Testis (tissue), 2 donors: ENCODE measurements at regions not wholly inside any gene's neighbourhood (a gene's known extent, or its start where the extent isn't known, plus 50 kb on each side); places are given as distances from the start of the nearest gene placed in this dataset.
"Not testable (repeated sequence)": the region's sequence is repeated elsewhere in the genome, so short reads cannot be mapped to it uniquely, and the experiment has no call there.

Source experiments
- DNase-seq: peaks from one replicate; pipeline ENCODE4 v3.0.0-alpha.2; 2019
- H3K27ac ChIP-seq, 2 donors: fragments of 200-600 bp; sonication (generic); one replicate each; pipeline ENCODE4 v1.5.1; 2019
- H3K27me3 ChIP-seq: fragments of 200-600 bp; sonication (generic); one replicate; pipeline ENCODE4 v1.5.1; 2019
- H3K36me3 ChIP-seq: fragments of 200-600 bp; sonication (generic); one replicate; pipeline ENCODE4 v1.5.1; 2017; ENCODE audit warnings: low read depth; ENCODE audit errors: missing control alignments
- H3K4me1 ChIP-seq: fragments of 200-600 bp; sonication (generic); one replicate; pipeline ENCODE4 v1.5.1; 2019
- H3K4me3 ChIP-seq, 2 donors: fragments of 200-600 bp; sonication (generic); one replicate each; pipeline ENCODE4 v1.5.1; 2017 to 2019
- H3K9me3 ChIP-seq: fragments of 200-600 bp; sonication (generic); one replicate; pipeline ENCODE4 v1.5.1; 2017
- WGBS, 2 donors: methylation state at CpG; one replicate each; pipeline ENCODE4 v1.1.5; 2018; 5-methylcytosine and 5-hydroxymethylcytosine counted together
- intact Hi-C: fragments of 100-400 bp; cut with DNase I; formaldehyde crosslinking; loops from one replicate; pipeline ENCODE4 v1.15.1; 2023; ENCODE audit warnings: low total_unique reads
- TF ChIP-seq, protein P1 (sequence below), 3 experiments: fragments of 450-650 bp in 2 of 3; fragments of 200-600 bp in 1 of 3; sonication (generic) in 1 of 3; IDR thresholded peaks; one replicate each; pipeline ENCODE4 v1.5.1; 2016 to 2019; ENCODE audit warnings: antibody characterized with exemption in 3 of 3, mild to moderate bottlenecking in 2 of 3, moderate library complexity in 1 of 3

DNA sequence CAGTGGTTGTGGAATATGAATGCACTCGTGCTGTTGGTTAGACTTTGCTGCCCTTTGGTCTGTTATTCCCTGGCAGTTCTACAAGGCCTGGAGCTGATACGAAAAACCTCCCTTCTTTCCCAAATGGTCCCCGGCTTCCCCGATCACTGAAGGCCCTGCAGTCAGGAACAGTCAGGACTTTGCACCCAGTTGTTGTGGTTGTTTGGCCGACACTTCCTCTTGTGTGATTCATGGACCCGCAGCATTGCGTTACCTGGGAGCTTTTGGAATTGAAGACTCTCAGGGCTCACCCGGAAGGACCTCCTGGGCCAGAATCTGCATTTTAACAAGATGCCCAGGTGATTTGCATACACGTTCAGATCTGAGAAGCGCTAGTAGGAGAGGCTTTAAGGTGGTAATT lies 106.8 kb upstream of the ZNF195 start:
- H3K27me3 ChIP-seq, H3K36me3 ChIP-seq, H3K9me3 ChIP-seq, DNase-seq, H3K27ac ChIP-seq, H3K4me3 ChIP-seq, intact Hi-C loops, H3K4me1 ChIP-seq: not testable (repeated sequence)
- WGBS, 2 donors, result 41 to 48% methylated on average over 4 to 10 of the region's 10 CpGs

DNA sequence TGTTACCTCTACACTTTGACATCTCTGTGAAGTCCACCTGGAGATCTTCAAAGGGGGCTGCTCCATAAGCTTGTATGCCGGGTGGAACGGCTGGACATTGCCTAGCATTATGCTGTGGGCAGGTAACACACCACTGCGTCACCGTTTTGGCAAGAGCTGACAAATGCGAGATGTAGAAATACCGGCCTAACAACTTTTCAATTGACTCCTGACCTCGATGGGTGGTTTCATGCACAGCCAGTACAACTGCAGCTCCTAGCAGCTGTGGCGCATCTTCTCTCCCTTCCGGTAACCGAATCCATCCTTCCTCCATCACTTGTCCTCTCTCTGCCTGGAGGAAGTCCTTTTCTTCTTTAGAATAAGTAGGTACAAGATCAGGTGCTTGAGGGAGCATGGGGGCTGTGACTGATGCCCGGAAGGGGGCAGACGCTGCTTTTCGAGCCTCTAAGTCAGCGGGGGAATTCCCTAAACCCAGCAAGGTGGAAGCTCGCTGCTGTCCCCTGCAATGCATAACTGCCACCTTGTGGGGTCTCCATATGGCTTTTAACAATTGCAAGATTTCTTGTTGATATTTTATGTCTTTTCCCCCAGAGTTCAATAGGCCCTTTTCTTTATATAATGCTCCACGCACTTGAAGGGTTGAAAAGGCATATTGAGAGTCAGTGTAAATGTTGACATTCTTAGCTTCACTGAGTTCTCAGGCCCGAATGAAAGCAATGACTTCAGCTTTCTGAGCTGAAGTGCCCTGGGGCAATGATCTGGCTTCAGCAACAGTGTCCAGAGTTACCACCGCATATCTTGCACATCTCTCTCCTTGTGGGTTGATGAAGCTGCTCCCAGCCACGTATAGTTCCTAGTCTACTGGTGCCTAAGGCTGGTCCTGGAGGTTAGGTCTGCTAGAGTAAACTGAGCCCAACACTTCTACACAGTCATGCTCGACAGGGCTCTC lies 98.3 kb upstream of the ZNF195 start:
- not testable (repeated sequence) for H3K36me3 ChIP-seq, H3K27ac ChIP-seq

DNA sequence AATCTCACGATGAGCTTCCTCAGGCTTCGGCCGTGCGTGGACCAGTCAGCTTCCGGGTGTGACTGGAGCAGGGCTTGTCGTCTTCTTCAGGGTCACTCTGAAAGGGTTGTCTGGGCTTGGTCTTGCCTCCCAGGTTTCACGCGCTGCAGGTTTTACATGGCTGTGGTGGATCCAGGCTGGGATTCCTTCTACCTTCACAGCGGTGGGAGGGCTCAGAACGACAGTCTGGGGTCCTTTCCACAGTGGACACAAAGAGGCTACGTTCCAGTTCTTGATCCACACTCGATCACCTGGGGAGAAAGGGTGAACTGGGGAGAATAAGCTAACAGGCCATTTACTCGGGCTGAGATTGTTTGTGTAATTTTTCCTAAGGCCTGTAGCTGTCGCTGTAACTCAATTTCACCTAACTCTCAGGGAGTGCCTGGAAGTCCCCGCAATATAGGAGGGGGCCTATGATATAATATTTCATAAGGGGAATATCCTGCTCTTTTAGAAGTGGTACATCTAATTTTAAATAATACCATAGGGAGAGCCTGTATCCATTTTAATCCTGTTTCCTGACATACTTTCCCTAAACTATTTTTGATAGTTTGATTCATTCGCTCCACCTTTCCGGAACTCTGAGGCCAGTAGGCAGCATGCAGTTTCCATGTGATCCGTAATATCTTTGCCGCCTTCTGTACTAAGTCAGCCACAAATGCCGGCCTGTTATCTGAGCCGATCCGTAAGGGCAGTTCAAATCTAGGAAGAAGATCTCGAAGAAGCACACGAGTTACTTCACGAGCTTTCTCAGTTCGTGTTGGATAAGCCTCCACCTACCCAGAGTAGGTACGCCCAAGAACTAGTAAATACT lies 97.4 kb upstream of the ZNF195 start:
- H3K27ac ChIP-seq, H3K9me3 ChIP-seq, H3K27me3 ChIP-seq, DNase-seq, intact Hi-C loops, H3K36me3 ChIP-seq, H3K4me3 ChIP-seq, H3K4me1 ChIP-seq: not testable (repeated sequence)
- 56 to 63% methylated on average over 20 to 27 of the region's 27 CpGs for WGBS, 2 donors
- TF ChIP-seq, protein P1, sequence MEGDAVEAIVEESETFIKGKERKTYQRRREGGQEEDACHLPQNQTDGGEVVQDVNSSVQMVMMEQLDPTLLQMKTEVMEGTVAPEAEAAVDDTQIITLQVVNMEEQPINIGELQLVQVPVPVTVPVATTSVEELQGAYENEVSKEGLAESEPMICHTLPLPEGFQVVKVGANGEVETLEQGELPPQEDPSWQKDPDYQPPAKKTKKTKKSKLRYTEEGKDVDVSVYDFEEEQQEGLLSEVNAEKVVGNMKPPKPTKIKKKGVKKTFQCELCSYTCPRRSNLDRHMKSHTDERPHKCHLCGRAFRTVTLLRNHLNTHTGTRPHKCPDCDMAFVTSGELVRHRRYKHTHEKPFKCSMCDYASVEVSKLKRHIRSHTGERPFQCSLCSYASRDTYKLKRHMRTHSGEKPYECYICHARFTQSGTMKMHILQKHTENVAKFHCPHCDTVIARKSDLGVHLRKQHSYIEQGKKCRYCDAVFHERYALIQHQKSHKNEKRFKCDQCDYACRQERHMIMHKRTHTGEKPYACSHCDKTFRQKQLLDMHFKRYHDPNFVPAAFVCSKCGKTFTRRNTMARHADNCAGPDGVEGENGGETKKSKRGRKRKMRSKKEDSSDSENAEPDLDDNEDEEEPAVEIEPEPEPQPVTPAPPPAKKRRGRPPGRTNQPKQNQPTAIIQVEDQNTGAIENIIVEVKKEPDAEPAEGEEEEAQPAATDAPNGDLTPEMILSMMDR (IDR thresholded peaks at IDR 0.05), result peak in 1 of 3 experiments; percentile 9

More for the DNA sequence above, 98.3 kb upstream of the ZNF195 start:
- H3K9me3 ChIP-seq, DNase-seq, H3K4me3 ChIP-seq, intact Hi-C loops, H3K4me1 ChIP-seq, H3K27me3 ChIP-seq: not testable (repeated sequence)
- WGBS, 2 donors, result 63 to 69% methylated on average over 17 to 20 of the region's 20 CpGs

DNA sequence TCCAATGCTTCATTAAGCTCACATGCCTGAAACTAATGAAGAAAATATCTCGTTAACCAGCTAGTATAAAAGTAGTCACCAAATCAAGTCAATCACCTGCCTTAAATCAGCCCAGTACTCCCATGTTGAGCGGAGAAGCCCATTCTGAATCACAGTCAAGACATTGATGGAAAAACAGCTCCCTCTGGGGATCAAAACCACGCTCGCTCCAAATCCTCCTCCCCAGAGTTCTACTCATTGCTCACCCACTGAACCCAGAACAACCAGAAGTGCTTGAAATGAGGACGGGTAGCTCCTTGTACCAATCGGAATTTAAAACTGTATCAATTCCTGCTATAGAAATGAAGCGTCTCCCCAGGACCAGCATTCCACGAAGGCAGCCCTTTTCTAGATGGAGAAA lies 90.0 kb upstream of the ZNF195 start:
- H3K36me3 ChIP-seq, H3K27me3 ChIP-seq, intact Hi-C loops, H3K27ac ChIP-seq, H3K4me1 ChIP-seq, H3K4me3 ChIP-seq, H3K9me3 ChIP-seq, DNase-seq: not testable (repeated sequence)
- WGBS, 2 donors, result 42 to 61% methylated on average over 8 of the region's 8 CpGs

DNA sequence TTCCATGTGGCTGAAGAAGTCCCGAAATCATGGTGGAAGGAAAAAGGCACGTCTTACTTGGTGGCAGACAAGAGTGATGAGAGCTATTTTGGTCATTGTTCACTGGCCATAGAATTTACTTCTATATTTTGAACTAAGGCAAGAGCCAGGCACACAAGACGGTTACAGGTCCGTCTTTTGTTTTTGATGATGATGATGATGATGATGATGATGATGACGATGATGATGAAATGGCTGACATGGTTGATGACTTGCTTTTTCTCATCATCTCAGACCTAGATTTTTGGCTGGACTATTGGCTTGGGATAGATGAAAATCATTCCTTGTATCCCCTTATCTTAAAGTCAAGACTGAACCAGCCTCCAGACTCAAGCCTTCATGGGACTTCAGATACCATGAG lies 88.7 kb upstream of the ZNF195 start:
- WGBS, 2 donors, result 66 to 68% methylated on average over 5 of the region's 5 CpGs

DNA sequence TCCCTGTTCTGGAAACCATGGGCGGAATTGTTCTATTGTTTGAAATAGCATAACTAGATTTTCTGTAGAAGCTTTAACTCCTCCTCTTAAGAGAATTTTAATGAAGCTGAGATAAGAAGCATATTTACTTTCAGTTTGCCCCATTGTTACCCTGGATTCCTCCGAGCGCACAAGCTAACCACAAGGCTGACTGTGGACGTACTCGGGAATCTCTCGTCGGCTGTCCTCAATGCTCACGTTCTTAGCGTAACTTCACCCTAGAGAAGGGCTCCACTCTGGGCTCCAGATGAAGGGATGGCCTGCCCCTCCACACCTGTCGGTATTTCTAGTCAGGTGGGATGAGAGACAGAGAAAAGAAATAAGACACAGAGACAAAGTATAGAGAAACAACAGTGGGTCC lies 76.7 kb upstream of the ZNF195 start:
- DNase-seq, intact Hi-C loops, H3K27ac ChIP-seq: not testable (repeated sequence)

More for the DNA sequence above, 88.7 kb upstream of the ZNF195 start:
- H3K9me3 ChIP-seq, H3K4me3 ChIP-seq, DNase-seq, intact Hi-C loops, H3K27me3 ChIP-seq, H3K4me1 ChIP-seq, H3K36me3 ChIP-seq, H3K27ac ChIP-seq: not testable (repeated sequence)

DNA sequence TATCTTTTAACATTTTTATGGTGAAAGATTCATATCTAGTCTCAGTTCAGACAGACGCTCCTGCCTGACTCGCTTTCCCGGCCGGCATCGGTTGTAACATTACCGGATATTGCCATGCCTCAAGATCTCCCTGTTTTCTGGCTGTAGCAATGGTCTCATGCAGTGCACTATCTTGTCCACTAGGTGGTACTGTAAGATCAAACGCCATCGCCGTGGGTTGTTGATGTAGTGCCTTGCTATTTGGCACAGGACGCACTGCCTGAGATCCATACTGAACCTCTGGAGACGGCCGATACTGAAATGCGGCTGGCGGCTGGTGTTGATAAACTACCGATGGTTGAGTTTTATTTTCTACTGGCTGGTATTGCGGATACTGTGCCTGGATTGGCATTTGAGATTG lies 75.9 kb upstream of the ZNF195 start:
- TF ChIP-seq, protein P1 (IDR thresholded peaks at IDR 0.05), result peak; percentile 67 to 73 (median 71)
- H3K27me3 ChIP-seq, intact Hi-C loops, H3K4me1 ChIP-seq, H3K9me3 ChIP-seq, H3K4me3 ChIP-seq, H3K36me3 ChIP-seq, H3K27ac ChIP-seq: not testable (repeated sequence)
- WGBS, 2 donors, result 6 to 9% methylated on average over 16 of the region's 16 CpGs
- DNase-seq, result peak; percentile 64

More for the DNA sequence above, 76.7 kb upstream of the ZNF195 start:
- H3K27me3 ChIP-seq, H3K36me3 ChIP-seq, H3K9me3 ChIP-seq, H3K4me1 ChIP-seq, H3K4me3 ChIP-seq: not testable (repeated sequence)
- 53 to 60% methylated on average over 10 of the region's 10 CpGs for WGBS, 2 donors

DNA sequence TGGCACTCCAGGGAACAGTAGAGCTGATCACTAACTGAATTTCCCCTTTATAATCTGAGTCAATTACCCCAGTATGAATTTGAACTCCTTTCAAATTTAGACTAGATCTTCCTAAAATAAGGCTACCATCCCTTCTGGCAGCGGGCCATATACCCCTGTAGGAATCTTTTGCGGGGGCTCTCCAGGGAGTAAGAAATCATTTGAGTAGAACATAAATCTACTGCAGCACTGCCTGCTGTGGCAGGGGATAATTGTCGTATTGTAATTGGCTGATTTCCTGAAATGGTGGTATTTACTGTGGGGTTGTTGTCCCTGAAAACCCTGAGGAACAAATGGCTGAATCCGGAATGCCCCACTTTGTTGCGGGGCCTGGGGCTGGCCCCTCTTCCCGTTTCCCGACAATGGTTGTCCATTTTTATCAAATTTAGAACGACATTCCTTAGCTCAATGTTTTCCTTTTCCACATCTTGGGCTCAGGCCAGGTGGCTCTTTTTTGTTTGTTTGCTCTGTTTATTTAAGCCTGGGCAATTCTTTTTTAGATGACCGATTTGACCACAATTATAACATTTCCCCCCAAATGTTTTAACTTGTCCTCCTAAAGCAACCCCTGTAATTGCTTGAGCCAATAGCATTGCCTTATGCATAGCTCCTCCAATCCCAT lies 74.8 kb upstream of the ZNF195 start:
- H3K27me3 ChIP-seq, H3K4me1 ChIP-seq, H3K9me3 ChIP-seq, H3K36me3 ChIP-seq, intact Hi-C loops, H3K27ac ChIP-seq, DNase-seq, H3K4me3 ChIP-seq: not testable (repeated sequence)
- 20 to 30% methylated on average over 9 of the region's 9 CpGs for WGBS, 2 donors

DNA sequence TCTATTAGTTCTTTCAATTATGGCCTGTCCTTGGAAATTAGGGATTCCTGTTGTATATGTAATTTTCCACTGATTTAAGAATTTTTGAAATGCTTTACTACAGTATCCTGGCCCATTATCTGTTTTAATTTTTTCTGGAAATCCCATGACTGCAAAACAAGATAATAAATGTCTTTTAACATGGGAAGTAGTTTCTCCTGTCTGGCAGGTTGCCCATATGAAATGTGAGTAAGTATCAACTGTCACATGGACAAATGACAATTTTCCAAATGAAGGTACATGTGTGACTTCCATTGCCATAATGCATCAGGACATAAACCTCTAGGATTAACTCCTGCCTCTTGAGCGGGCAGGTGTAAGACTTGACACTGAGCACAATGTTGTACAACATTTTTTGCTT lies 71.9 kb upstream of the ZNF195 start:
- H3K36me3 ChIP-seq, H3K4me1 ChIP-seq, H3K27me3 ChIP-seq, H3K4me3 ChIP-seq, intact Hi-C loops, H3K9me3 ChIP-seq, H3K27ac ChIP-seq, DNase-seq: not testable (repeated sequence)
- 84 to 87% methylated on average over 1 of the region's 1 CpG for WGBS, 2 donors
